ENCODE measurements at regions not wholly inside any gene's neighbourhood (a gene's known extent, or its start where the extent isn't known, plus 50 kb on each side); places are given as distances from the start of the nearest gene placed in this dataset.

- DNase-seq = no peak
These were observed 55.5 kb upstream of the SPOPL start for GRCh38 chr2:138446043-138446442.

DNA sequence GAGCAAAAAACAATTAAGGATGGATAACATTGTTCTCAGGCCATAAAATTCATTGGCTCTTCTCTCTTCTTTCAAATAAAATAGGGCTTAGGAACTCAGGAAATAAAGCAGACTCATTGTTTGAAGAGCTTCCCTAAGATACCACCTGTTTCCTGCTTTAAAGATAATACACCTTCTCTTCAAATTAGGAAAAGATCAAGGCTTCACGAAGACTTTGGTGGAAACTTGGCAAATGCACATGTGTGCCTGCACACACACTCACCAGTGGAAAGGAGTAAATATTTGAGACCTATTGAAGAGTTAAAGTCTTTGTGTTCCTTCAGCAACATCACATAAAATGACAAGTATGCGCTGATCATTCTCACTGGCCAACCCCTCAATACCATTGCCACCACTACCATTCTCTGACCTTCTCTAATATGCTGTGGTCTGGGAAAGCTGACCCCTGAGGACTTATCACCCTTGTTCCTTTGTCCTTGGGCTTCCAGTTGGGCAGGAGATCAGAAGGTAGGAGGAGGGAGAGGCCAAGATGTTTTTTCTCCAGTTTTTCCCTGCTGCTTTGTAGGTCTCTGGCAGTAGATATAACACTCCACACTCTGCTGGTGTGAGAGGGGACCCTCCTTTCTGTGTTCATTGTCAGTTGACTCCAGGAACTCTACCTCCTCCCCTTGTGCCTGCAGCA, 53.5 kb upstream of the SPOPL start:
- DNase-seq = no peak
